BJ (cell line): ENCODE measurements at regions not wholly inside any gene's neighbourhood (a gene's known extent, or its start where the extent isn't known, plus 50 kb on each side); places are given as distances from the start of the nearest gene placed in this dataset.

Source experiments
- CTCF ChIA-PET: fragments of 350-600 bp; formaldehyde crosslinking; extraction: SDS; loops from one replicate; lab custom pipeline; 2021; ENCODE audit warnings: antibody characterized with exemption, inconsistent platforms; lab: Yijun Ruan, JAX
- POLR2A ChIA-PET: fragments of 300-600 bp; sonication (Branson Sonifier 250); formaldehyde crosslinking; extraction: SDS; loops from one replicate; lab custom pipeline; 2021; ENCODE audit warnings: antibody characterized with exemption; lab: Charles Lee
- DNase-seq: peaks from one replicate; pipeline ENCODE4 v3.0.0-alpha.2; 2011; ENCODE audit warnings: low read depth
- H3K27me3 ChIP-seq: 2 replicates; pipeline ENCODE4 v1.6.0; 2011; ENCODE audit warnings: low read length; ENCODE audit not compliant: control insufficient read depth, insufficient read depth
- H3K36me3 ChIP-seq: 2 replicates; pipeline ENCODE4 v1.5.1; 2011; ENCODE audit warnings: low read length; ENCODE audit not compliant: control insufficient read depth, insufficient read depth
- H3K4me3 ChIP-seq: 2 replicates; pipeline ENCODE4 v1.5.1; 2011; ENCODE audit warnings: low read depth, mild to moderate bottlenecking, control low read depth, low read length
- CTCF ChIP-seq: IDR thresholded peaks from 2 replicates; pipeline ENCODE4 v1.5.1; 2011; ENCODE audit warnings: low read depth, mild to moderate bottlenecking, control low read depth, inconsistent platforms, low read length, moderate library complexity; ENCODE audit not compliant: insufficient read depth

GRCh38 chr3:174681784-174682183 is 177.3 kb upstream of the NAALADL2 start:
- Histone ChIP-seq H3K4me3 (no peak overlapping the region), H3K27me3 (no peaks in the 10 kb centered on the region), H3K36me3 (no peaks in the 10 kb centered on the region)
- CTCF ChIA-PET, result no interaction called here
- no peak for DNase-seq
- POLR2A ChIA-PET, result no interaction called here
- no peak for TF ChIP-seq CTCF

GRCh38 chr3:174685796-174686195 is 173.3 kb upstream of the NAALADL2 start:
- Histone ChIP-seq H3K27me3 (no peaks in the 10 kb centered on the region), H3K36me3 (no peaks in the 10 kb centered on the region), H3K4me3 (no peak overlapping the region)
- CTCF ChIA-PET, result no interaction called here
- POLR2A ChIA-PET, result no interaction called here
- TF ChIP-seq CTCF, result no peak
- no peak for DNase-seq

GRCh38 chr3:174697310-174697709 is 161.8 kb upstream of the NAALADL2 start:
- no peaks in the 10 kb centered on the region for H3K27me3 ChIP-seq
- no peaks in the 10 kb centered on the region for H3K36me3 ChIP-seq
- no peak overlapping the region for H3K4me3 ChIP-seq
- TF ChIP-seq CTCF, result no peak
- POLR2A ChIA-PET, result no interaction called here
- CTCF ChIA-PET, result no interaction called here
- no peak for DNase-seq

GRCh38 chr3:174700736-174701135 is 158.4 kb upstream of the NAALADL2 start:
- POLR2A ChIA-PET, result no interaction called here
- no peaks in the 10 kb centered on the region for H3K27me3 ChIP-seq
- no peak for TF ChIP-seq CTCF
- DNase-seq, result no peak
- no peak overlapping the region for H3K4me3 ChIP-seq
- CTCF ChIA-PET, result no interaction called here
- H3K36me3 ChIP-seq, result no peaks in the 10 kb centered on the region

DNA sequence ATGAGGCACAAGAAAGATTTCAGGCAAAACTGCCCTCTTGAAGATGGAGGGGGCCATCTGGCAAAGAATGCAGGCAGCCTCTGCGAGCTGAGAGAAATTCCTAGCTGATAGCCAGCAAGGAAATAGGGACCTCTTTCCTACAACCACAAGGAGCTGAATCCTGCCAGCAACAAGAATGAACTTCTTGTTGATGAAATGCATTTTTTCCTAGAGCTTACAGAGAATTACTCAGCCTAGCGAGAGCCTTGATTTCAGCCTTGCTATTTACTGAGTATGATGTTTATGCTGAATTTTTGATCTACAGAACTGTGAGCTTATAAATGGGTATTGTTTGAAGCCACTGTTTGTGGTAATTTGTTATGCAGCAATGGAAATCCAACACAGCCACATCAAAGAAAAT is 148.5 kb upstream of the NAALADL2 start:
- TF ChIP-seq CTCF, result no peak
- H3K36me3 ChIP-seq, result no peaks in the 10 kb centered on the region
- CTCF ChIA-PET, result no interaction called here
- no peak for DNase-seq
- H3K27me3 ChIP-seq, result no peaks in the 10 kb centered on the region
- no peak overlapping the region for H3K4me3 ChIP-seq
- POLR2A ChIA-PET, result no interaction called here

DNA sequence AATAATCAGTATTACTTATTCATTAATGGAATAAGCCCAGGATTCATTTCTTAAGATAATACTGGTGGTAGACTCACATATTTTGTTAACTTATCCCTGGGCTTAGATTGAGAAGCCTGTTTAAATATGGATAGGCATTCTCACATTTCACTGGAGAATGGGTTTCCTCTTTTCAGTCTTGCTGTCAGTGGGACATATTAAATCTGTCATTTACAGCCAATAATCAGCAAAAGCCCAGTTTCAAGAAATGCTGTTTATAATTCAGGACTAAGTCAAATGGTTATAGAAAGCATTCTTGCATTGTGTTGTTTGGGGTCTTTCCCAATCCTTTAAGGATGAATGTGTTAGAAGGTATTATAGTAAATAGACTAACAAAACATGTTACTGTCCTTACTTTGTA is 143.7 kb upstream of the NAALADL2 start:
- DNase-seq, result no peak
- POLR2A ChIA-PET, result no interaction called here

More for the DNA sequence above, 143.7 kb upstream of the NAALADL2 start:
- Histone ChIP-seq H3K27me3 (no peaks in the 10 kb centered on the region), H3K4me3 (no peak overlapping the region), H3K36me3 (no peaks in the 10 kb centered on the region)
- CTCF ChIA-PET, result no interaction called here
- TF ChIP-seq CTCF, result no peak
